Inflammatory macrophage treated with lipopolysaccharide for 1 hour (primary cell): ENCODE measurements at regions not wholly inside any gene's neighbourhood (a gene's known extent, or its start where the extent isn't known, plus 50 kb on each side); places are given as distances from the start of the nearest gene placed in this dataset.
A peak's percentile ranks its signal among the peaks of the same experiment; 100 is the strongest.
"Not testable (repeated sequence)": the region's sequence is repeated elsewhere in the genome, so short reads cannot be mapped to it uniquely, and the experiment has no call there.

Experiments
- DNase-seq, 2 donors: peaks; one replicate each; pipeline ENCODE4 v3.0.0-alpha.2; 2020 to 2022

DNA sequence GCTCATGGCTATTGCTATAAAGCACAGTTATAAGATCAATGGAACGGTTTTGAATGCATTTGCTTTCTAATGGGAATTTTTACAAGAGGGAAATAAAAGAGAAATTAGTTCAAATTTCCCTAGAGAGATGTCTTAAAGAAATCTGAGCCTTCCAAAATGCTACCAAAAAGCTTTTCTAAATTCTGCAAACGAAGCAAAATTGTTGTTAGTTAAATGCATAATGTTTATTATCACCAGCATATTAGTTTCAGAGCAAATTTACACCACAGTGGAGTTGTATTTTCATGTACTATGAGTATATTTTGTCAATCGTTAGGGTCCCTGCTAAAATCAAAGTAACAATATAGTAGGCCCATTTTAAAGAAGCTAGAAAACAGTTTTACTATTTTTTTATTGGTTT, 67.4 kb upstream of the KIF2A start:
- not testable (repeated sequence) for DNase-seq

- not testable (repeated sequence) for DNase-seq
Measured at GRCh38 chr5:62240494-62240893, 65.5 kb upstream of the KIF2A start.

GRCh38 chr5:62242000-62242399, 64.0 kb upstream of the KIF2A start:
- DNase-seq, result not testable (repeated sequence)

DNA sequence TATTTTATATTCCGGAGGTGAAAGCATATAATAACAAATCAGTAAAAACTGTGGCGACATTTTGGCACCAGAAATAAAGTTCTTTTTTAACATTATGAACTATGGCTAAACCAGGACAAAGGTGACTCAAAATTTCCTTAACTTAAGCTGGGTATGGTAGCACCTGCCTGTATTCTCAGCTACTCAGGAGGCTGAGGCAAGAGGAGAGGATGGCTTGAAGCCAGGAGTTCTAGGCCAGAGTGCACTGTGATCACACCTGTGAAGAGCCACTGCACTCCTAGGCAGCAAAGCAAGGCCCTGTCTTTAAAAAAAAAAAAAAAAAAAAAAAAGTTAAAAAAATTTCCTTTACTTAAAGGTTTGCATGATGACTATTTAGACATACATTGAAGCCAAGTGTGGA, 63.0 kb upstream of the KIF2A start:
- not testable (repeated sequence) for DNase-seq

DNA sequence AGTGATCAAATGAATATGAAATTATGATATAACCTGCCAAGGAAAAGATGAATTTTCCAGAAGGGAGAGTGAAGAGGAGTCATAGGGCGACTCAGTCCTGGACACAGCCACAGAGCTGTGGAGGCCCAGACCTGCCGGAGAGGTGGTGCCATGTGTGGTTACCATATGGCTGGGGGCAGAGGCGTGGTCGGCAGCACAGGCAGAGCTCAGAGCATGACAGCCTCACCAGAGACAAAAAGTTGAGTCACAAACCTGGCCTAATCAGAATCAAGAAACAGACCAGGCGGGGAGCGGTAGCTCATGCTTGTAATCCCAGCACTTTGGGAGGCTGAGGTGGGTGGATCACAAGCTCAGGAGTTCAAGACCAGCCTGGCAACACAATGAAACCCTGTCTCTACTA, 57.8 kb upstream of the KIF2A start:
- DNase-seq, result not testable (repeated sequence)

DNA sequence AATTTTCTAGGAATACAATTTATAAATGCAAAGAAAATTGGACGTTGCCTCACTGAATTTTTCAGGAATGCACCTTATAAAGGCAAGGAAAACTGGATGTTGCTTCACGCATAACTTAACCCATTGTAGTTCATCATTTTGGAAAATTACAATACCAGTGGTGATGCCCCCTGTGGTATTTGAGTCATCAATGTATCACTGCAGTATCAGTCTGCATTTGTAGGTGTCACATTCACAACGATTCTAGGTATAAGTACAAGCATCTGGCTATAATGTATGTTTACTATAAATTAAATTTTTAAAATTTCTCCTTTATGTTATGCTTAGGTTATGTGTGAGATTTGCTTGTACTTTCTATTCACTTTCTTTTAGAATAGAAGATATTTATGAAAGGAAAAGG, 55.9 kb upstream of the KIF2A start:
- not testable (repeated sequence) for DNase-seq

GRCh38 chr5:62250919-62251318, 55.1 kb upstream of the KIF2A start:
- DNase-seq, result not testable (repeated sequence)

- not testable (repeated sequence) for DNase-seq
Measured at GRCh38 chr5:62252519-62252918, 53.5 kb upstream of the KIF2A start.

GRCh38 chr5:62255551-62255950, 50.5 kb upstream of the KIF2A start:
- DNase-seq, result not testable (repeated sequence)

DNA sequence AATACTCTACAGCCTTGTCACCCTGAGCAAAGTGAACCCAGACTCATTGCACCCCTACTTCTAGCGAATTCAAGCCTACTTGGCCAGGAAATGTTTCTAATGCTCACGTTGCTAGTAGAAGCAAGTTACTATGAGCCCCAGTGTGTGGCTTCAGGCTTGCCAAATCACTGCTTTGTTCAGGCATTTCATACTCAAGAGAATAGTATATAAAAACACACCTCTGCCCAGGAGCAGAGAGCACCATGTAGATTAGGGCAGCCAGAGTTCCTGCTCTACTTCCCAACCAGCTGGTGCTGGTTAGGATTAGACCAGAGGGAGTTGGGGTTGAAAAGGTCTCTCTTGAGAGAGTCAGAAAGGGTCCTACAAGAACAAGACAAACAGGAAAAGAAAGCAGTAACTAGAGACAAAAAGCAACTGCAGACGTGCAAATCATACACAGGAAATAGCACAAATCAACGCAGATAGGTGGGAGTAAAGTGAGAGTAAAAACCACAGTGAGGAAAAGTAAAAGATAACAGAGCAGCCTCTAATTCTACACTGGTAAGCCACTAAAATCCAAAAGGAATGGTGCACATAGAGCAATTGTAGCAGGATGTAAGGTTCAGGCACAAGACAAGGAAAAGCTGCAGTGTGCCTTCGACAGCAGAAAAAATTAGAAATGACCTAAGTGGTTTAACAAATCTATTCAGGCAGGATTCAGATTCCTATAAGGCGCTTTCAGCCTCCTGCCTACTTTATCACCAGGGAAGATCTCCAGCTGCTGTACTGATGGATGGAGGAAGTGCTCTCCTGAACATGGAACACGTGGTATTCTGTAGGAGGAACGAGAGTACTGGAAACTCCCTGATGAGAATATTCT, 49.6 kb upstream of the KIF2A start:
- DNase-seq, result peak; percentile 51 to 78
